Activated CD8-positive, alpha-beta memory T cell treated with anti-CD3 and anti-CD28 coated beads, Interleukin-2, amount 50 U/mL, for 24 hours (primary cell): ENCODE measurements at regions not wholly inside any gene's neighbourhood (a gene's known extent, or its start where the extent isn't known, plus 50 kb on each side); places are given as distances from the start of the nearest gene placed in this dataset.
"Not testable (repeated sequence)": the region's sequence is repeated elsewhere in the genome, so short reads cannot be mapped to it uniquely, and the experiment has no call there.

ENCODE experiments used
- DNase-seq: peaks from one replicate; pipeline ENCODE4 v3.0.0-alpha.2; 2020; ENCODE audit errors: extremely low read depth

DNA sequence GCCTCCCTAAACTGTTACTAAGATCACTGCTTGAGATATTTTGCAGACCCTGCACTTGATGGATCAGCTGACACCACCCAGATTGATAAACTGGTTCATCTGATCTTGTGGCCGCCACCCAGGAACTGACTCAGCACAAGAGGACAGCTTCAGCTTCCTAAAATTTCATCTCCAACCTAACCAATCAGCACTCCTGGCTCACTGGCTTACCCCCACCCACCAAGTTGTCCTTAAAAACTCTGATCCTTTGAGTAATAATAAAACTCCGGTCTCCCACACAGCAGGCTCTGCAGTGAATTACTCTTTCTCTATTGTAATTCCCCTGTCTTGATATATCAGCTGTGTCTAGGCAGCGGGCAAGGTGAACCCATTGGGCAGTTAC is 174.8 kb downstream of the UTP18 start:
- no peak for DNase-seq

DNA sequence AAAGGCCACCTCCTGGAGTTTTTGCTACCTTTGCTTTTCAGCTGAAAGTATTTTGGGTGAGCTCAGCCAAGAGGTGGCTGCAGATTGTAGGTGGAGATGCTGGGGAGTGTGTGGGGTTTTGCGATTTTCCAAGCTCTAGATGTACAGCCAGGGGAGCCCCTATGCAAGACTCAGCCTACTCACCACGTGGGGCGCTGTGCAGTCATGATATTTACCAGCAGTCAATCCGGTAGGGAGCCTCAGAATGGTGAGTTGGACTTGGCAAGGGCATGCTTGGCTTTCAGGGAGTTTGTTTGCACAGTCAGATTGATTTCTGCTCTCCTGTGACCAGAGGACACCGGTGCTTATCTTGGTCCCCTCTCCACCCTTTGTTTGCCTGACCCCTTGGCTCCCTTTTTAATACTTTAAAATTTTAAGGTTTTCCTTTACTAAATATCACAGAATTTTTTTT is 175.3 kb downstream of the UTP18 start:
- no peak for DNase-seq

DNA sequence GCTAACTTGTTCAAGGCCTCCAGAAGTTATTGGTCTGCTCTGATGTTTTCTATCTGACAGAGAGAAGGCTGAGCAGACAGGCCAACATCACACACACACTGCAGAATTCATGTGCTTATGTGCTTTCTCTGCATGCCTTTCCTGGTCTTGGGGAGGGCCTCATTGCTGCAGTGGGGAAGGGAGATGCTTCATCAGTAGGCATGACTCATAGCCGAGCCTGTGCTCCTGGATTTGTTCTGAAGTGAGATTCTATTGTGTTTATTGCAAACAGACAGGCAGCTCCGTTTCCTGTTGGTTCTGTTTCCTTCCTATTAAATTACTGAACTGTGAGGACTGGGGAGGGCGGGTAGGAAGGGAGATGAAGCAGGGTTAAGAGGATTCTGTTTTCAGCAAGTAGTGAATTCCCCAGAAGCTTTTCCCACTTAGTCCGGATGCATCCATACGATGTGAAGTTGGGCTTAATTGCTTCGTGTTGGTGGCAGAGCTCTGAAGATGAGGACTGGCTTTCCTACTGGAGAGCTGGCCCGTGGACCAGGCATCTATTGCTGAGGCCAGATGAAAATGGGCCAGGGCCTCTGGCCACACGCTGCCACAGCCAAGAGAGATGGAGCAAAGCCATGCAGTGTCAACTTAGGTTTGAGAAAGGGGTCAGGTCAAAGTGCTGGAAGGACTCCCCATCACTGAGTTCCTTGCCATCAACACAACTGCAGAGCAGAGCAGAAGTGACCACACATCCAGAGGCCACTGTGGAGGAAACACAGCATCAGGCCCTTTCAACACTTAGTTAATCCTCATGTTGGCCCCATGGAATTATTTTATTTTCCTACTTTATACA is 179.3 kb downstream of the UTP18 start:
- no peak for DNase-seq

DNA sequence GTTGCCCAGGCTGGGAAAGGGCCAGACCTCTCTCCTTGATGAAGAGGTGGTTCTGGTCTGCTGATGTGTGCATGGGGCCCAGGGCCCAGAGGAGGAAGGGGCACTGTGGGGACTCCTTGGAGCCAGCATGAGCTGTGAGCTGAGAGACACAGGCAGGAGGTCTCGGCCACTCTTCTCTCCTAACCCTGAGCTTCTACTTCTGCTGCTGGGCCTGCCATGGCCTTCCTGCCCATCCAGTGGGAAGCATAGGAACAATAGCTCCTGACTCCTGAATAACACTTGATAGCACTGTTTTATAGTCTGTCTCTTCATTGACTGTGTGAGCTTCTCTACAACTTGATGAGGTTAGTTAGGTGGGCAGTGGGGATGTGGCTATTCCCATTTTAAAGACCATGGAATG is 181.1 kb downstream of the UTP18 start:
- DNase-seq: no peak

- DNase-seq: no peak
Observed at GRCh38 chr17:51442088-51442865, 181.9 kb downstream of the UTP18 start.

DNA sequence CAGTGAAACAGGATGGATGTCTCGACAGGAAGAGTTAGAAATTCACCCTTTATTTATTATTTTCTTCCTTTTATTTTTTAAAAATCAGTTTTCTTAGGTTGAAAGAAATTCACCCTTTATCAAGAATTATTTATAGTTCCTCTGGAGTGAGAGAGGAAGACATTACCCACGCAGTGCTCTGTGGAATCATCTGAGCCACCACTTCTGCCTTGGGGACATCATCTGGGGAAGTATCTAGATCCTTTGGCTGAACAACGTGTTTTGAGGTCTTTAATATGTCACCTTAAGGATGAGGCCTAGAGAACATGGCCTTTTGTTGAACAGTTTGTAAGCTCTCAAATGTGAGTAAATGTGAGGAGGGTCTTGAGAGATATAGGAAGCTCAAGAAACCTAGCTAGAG is 183.3 kb downstream of the UTP18 start:
- DNase-seq: no peak

DNA sequence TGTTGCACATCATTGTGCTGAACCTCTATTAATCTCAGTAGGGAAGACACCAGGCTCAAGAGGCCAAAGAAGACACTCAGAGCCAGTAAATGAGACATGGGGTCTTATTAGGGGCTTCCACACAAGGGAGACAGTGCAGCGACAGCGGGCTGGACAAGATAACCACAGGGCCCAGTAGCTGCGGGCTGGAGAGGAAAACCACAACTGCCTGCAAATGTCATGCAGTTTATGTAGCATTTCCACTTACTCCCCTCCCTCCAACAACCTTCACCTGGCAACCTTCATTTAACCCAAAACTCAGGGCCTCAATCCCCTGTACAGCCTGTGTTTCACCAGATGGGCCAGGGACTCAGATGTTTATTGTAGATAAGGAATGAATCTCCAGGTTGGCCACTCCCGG is 185.6 kb downstream of the UTP18 start:
- DNase-seq: no peak

DNA sequence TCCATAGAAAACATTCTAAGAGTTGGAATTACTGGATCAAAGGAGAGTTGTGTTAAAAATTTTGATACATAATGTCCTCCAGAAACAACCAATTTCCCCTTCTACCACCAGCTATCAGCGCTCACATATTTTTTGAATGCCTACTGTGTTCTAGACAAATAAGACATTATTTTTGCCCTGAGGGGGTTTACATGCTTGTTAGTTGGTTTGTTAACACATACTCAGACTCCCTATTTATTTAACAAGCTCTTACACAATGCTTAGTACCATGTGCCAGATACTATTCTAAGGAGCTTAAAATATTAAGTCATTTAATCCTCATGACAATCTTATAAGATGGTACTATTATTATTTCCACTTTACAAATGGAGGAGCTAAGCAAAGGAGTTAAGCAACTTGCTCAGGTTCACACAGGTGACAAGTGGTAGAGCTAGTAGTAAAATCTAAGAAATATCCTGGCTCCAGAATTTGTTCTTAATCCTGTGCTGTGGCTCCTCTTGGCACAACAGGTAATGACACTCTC is 194.2 kb downstream of the UTP18 start:
- no peak for DNase-seq

GRCh38 chr17:51455211-51455610 is 194.9 kb downstream of the UTP18 start:
- DNase-seq: no peak

GRCh38 chr17:51455931-51456330 is 195.6 kb downstream of the UTP18 start:
- no peak for DNase-seq

GRCh38 chr17:51456942-51457341 is 196.6 kb downstream of the UTP18 start:
- DNase-seq: no peak

- DNase-seq: no peak
Observed at GRCh38 chr17:51461578-51462004, 201.2 kb downstream of the UTP18 start.

- no peak for DNase-seq
Observed at GRCh38 chr17:51463353-51463752, 203.0 kb downstream of the UTP18 start.

GRCh38 chr17:51467336-51467735 is 207.0 kb downstream of the UTP18 start:
- no peak for DNase-seq

DNA sequence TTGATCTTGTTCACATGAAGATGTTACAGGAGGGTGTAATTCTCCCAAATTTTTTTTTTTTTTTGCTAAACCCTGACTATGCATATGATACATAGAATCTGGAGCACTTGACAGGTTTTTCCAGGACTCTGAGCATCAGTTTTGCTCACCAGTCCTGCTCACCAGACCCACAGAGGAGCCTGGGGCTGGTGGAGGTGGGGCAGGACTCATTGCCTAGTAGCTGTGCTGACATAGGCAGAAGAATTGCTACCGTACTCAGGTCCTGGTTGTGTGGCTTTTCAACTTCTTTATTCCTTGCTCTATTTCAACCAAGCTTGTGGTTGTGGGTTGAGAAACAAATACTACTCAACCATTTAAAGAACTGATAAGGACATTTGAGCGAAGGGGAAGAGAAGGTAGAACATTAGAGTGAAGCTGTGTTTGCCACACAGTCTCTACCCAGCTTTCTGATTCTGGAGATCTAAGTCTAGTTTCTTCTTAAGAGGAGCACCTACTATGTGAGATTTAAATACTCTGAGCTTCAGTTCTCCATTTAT is 212.4 kb downstream of the UTP18 start:
- DNase-seq: no peak

GRCh38 chr17:51474764-51475163 is 214.4 kb downstream of the UTP18 start:
- no peak for DNase-seq

DNA sequence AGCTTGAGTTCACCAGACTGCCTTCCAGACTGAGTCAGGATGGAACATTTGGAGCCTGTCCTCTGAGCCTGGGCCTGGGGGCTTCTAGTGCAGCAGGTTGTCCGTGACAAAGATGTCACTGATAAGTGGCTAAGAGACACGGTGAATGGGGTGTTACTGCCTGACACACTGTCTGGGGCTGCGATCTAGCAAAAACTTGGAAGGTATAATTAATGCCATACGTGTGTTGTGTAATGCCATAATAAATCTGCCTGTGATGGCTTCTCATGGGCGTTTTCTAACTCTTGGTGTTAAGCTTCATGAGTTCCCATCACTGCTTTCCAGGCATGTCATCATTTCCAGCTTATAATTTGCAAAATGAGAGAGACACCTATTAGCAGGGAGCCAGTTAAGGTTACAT is 215.4 kb downstream of the UTP18 start:
- DNase-seq: no peak

DNA sequence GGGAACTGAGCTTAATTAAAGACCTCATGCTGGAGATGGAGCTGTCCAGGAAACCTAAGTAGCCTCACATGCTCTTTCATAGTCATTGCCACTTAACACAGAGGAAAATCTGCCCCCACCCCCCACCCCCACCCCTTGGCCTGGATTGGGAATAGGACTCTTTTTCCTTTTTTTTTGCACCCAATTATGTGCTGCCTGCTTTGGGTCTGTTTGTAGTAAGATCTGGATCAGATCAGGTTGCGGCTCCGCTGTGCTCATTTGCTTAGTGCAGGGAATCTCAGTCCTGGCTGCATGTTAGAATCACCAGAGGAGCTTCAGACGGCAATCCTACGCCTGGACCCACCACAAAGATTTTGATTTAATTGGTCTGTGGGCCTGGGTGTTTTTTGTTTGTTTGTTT is 219.0 kb downstream of the UTP18 start:
- DNase-seq: no peak

DNA sequence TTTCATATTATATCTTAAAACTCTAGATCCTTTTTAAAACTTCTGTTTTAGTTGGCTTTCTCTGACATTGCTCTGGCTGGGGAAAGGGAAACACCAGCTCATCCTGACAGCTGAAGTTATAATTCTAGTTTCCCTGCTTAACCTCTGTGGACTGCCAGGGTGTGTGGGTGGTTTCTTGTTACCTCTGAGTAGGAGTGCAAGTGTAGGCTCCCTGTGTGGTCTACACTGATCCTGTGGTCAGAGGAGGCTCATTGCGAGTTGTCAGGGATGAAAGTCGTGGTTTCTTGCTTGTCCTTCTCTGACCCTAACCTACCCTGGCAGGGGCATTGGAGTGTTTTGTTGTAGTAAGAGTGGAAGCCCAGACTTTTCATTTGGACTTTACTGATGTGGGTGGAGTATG is 221.0 kb downstream of the UTP18 start:
- no peak for DNase-seq

- DNase-seq: not testable (repeated sequence)
Observed at GRCh38 chr17:51482248-51482647, 221.9 kb downstream of the UTP18 start.

- no peak for DNase-seq
Observed at GRCh38 chr17:51486091-51486490, 225.7 kb downstream of the UTP18 start.

- DNase-seq: no peak
Observed at GRCh38 chr17:51486885-51487520, 226.7 kb downstream of the UTP18 start.
